Ishikawa (cell line): ENCODE measurements at regions not wholly inside any gene's neighbourhood (a gene's known extent, or its start where the extent isn't known, plus 50 kb on each side); places are given as distances from the start of the nearest gene placed in this dataset.

ENCODE experiments used
- CEBPB ChIP-seq: IDR thresholded peaks from 2 replicates; pipeline ENCODE4 v1.6.1; 2012
- CREB1 ChIP-seq: IDR thresholded peaks from 2 replicates; pipeline ENCODE4 v1.6.1; 2012; ENCODE audit warnings: low read depth
- EGR1 ChIP-seq: IDR thresholded peaks from 2 replicates; pipeline ENCODE4 v1.6.1; 2012
- EP300 ChIP-seq: IDR thresholded peaks from 2 replicates; pipeline ENCODE4 v1.6.1; 2012; ENCODE audit warnings: borderline replicate concordance
- FOXM1 ChIP-seq: IDR thresholded peaks from 2 replicates; pipeline ENCODE4 v1.6.1; 2012; ENCODE audit warnings: low read depth, borderline replicate concordance
- NFIC ChIP-seq: IDR thresholded peaks from 2 replicates; pipeline ENCODE4 v1.6.1; 2012
- RAD21 ChIP-seq: IDR thresholded peaks from 2 replicates; pipeline ENCODE4 v1.6.1; 2012; ENCODE audit warnings: low read depth
- TAF1 ChIP-seq: IDR thresholded peaks from 2 replicates; pipeline ENCODE4 v1.6.1; 2012; ENCODE audit warnings: low read depth, mild to moderate bottlenecking
- TCF12 ChIP-seq: IDR thresholded peaks from 2 replicates; pipeline ENCODE4 v1.6.1; 2012; ENCODE audit warnings: low read depth
- TEAD4 ChIP-seq: IDR thresholded peaks from 2 replicates; pipeline ENCODE4 v1.6.1; 2012
- YY1 ChIP-seq: IDR thresholded peaks from 2 replicates; pipeline ENCODE4 v1.6.1; 2012; ENCODE audit warnings: low read depth
- ZBTB7A ChIP-seq: IDR thresholded peaks from 2 replicates; pipeline ENCODE4 v1.6.1; 2012; ENCODE audit warnings: low read depth
- TF ChIP-seq, protein P1 (sequence below): IDR thresholded peaks from 2 replicates; pipeline ENCODE4 v1.6.1; 2012
- TF ChIP-seq, protein P2 (sequence below): IDR thresholded peaks from 2 replicates; pipeline ENCODE4 v1.6.1; 2012
- TF ChIP-seq, protein P3 (sequence below): IDR thresholded peaks from 2 replicates; pipeline ENCODE4 v1.6.1; 2012; ENCODE audit warnings: low read depth, mild to moderate bottlenecking

DNA sequence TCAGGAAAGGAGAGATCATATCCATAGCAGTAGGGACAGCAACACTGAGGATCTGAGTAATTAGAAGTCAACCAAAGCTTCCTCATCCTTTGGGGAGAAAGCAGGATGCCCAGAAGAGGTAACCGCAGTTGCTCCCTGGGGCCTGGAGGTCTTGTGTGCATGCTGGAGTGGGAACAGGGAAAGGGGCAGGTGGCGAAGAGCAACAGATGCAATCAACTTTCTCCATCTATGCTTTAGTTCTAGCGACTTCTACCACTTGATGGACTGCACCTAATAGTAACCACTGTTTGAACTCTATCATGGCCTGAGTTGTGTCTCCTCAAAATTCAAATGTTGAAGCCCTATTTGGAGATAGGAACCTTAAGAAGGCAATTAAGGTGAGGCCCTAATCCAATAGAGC lies 503.8 kb downstream of the NPIPA7 start:
- TF ChIP-seq TCF12 (no peak), FOXM1 (no peak)

DNA sequence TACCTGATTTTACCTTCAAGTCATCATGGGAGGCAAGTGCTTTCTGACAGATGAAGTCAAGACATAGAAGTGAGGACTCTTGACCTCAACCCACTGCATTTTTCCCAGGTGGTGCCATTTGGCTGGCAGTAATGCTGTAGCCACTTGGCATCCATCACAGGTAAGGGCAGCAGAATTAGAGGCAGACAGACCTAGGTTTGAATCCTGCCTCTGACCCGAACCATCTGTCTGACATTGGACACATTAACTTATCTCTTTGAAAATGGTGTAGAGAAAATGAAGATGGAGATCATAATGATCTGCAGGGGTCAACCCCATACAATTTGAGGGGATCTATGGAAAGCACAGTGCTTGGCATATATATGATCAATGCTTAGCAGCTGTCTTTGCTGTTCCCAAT lies 505.5 kb downstream of the NPIPA7 start:
- TF ChIP-seq, protein P1, sequence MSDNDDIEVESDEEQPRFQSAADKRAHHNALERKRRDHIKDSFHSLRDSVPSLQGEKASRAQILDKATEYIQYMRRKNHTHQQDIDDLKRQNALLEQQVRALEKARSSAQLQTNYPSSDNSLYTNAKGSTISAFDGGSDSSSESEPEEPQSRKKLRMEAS: no peak
- TF ChIP-seq TAF1: no peak
- TF ChIP-seq, protein P2, sequence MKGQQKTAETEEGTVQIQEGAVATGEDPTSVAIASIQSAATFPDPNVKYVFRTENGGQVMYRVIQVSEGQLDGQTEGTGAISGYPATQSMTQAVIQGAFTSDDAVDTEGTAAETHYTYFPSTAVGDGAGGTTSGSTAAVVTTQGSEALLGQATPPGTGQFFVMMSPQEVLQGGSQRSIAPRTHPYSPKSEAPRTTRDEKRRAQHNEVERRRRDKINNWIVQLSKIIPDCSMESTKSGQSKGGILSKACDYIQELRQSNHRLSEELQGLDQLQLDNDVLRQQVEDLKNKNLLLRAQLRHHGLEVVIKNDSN: no peak
- no peak for TF ChIP-seq NFIC
- no peak for TF ChIP-seq EGR1
- no peak for TF ChIP-seq CEBPB
- TF ChIP-seq, protein P3, sequence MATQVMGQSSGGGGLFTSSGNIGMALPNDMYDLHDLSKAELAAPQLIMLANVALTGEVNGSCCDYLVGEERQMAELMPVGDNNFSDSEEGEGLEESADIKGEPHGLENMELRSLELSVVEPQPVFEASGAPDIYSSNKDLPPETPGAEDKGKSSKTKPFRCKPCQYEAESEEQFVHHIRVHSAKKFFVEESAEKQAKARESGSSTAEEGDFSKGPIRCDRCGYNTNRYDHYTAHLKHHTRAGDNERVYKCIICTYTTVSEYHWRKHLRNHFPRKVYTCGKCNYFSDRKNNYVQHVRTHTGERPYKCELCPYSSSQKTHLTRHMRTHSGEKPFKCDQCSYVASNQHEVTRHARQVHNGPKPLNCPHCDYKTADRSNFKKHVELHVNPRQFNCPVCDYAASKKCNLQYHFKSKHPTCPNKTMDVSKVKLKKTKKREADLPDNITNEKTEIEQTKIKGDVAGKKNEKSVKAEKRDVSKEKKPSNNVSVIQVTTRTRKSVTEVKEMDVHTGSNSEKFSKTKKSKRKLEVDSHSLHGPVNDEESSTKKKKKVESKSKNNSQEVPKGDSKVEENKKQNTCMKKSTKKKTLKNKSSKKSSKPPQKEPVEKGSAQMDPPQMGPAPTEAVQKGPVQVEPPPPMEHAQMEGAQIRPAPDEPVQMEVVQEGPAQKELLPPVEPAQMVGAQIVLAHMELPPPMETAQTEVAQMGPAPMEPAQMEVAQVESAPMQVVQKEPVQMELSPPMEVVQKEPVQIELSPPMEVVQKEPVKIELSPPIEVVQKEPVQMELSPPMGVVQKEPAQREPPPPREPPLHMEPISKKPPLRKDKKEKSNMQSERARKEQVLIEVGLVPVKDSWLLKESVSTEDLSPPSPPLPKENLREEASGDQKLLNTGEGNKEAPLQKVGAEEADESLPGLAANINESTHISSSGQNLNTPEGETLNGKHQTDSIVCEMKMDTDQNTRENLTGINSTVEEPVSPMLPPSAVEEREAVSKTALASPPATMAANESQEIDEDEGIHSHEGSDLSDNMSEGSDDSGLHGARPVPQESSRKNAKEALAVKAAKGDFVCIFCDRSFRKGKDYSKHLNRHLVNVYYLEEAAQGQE: no peak

DNA sequence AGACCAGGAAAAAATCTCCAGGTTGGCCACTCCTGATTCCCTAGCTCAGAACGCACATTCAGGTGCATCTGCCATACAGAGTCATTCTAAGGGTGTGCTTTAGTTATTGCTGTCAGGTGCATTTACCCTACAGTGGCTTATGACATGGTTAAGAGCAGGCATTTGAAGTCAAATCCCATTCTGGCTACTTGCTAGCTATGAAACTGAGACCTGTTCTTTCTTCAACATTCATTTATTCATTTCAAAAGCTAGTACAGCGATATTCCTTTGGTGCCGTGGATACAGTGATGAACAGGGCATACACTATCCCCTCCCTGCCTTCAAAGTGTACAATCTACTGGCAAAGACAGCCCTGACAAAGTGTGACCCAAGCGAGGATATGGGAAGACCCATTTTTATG lies 508.3 kb downstream of the NPIPA7 start:
- TF ChIP-seq EGR1: no peak
- TF ChIP-seq, protein P2: no peak
- no peak for TF ChIP-seq TCF12
- TF ChIP-seq CEBPB: no peak
- TF ChIP-seq ZBTB7A: no peak
- no peak for TF ChIP-seq NFIC
- TF ChIP-seq, protein P1: no peak
- no peak for TF ChIP-seq CREB1
- no peak for TF ChIP-seq TAF1
- TF ChIP-seq, protein P3: no peak
- no peak for TF ChIP-seq YY1
- no peak for TF ChIP-seq RAD21
- no peak for TF ChIP-seq TEAD4
- TF ChIP-seq FOXM1: no peak
- no peak for TF ChIP-seq EP300

DNA sequence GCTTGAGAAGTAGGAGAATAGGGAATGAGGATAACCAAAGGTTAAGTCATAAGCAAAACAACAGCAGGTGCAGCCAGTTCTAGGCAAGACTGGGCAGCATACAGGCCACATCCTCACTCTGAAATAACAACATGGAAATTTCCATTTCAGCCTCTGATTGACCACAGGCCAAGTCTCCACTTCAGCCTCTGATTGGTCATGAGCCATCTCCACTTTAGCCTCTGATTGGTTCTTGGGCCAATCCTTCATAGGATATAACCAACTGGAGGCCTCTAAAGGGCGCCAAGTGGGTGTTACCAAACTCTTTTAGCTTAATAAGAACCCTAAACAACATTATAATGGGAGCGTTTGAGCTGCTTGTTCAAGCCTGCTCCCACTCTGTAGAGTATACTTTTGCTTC lies 512.0 kb downstream of the NPIPA7 start:
- no peak for TF ChIP-seq TCF12
- TF ChIP-seq, protein P2: no peak
- TF ChIP-seq YY1: no peak
- TF ChIP-seq CREB1: no peak
- TF ChIP-seq FOXM1: no peak
- no peak for TF ChIP-seq EP300
- TF ChIP-seq RAD21: no peak
- TF ChIP-seq, protein P3: no peak
- TF ChIP-seq TEAD4: no peak
- no peak for TF ChIP-seq CEBPB
- TF ChIP-seq NFIC: no peak
- TF ChIP-seq, protein P1: no peak

DNA sequence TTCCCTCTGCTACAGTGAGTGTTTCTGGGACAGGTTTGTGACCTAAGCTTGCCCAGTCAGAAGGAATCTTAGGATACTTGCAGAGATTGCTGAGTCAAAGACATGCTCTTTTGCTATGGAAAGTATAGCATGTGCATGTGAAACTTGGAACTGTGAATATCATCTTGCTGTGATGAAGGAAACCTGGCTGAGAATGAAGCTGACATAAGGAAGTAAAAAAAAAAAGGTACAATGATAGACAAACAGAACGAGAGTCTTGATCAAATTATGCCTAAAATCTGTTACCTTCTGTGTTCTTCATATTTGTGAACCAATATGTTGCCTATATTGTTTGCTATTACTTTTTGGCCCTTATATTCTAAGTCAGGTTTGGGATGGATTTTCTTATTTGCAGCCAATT lies 525.7 kb downstream of the NPIPA7 start:
- TF ChIP-seq TEAD4 (no peak), CREB1 (no peak), EGR1 (no peak), YY1 (no peak), FOXM1 (no peak), NFIC (no peak), EP300 (no peak), CEBPB (no peak), ZBTB7A (no peak), TCF12 (no peak), TAF1 (no peak), RAD21 (no peak)
- TF ChIP-seq, protein P2: no peak
- TF ChIP-seq, protein P1: no peak
- TF ChIP-seq, protein P3: no peak
